ENCODE measurements at regions not wholly inside any gene's neighbourhood (a gene's known extent, or its start where the extent isn't known, plus 50 kb on each side); places are given as distances from the start of the nearest gene placed in this dataset.

DNA sequence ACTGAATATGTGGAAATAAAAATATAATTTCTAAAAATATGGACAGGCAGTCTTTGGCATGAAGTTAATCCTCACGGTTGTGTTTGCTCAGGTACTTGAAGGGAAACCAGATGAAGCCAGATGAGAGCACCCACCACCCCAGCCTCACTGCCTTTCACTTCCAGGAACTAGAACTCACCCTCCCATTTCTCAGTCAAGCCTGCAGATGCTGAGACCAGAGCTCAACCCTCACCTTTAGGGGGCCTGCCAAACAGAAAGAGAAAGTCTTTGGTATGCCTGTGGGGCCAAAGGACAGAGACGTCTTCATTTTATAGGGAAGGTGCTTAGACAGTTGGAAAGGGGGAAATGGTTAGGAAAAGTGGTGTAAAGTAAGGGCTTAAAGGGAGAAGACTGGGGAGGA is 252.8 kb upstream of the PLET1 start:
- no peak for DNase-seq (ENCODE audit: low read depth in 2 of 2)

DNA sequence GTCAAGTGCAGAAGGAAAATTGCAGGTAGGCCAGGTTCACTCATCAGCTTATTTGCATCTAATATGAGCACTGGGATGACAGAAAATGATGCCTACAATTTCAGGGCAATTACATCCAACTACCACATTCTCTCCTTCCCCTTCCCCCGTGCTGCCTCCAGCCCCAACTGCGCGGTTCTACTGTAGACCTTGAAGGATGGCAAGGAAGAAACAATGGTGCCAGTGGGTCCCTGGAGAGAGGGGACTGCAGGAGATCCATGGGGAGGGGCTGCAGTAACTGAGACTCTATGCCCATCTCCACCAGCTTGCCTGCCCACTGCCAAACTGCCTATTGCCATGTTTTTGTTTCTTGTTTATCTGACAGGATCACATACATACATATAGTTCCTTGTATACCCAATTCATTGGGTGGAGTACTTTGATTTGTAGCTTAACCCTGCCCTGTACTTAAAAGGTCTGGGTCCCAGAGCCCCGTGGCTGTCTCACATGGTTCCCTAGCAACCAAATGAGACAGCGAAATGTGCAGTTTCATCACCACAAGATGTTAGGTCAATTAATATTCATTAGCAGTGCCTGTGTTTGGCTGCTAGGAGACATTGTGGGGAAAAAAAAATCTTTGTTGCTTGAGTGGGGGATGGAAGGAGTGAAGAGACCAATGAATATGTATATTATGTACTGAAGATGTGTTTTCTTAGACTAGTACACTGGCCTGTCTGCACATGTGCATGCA is 253.5 kb upstream of the PLET1 start:
- no peak for DNase-seq (ENCODE audit: low read depth in 2 of 2)

DNA sequence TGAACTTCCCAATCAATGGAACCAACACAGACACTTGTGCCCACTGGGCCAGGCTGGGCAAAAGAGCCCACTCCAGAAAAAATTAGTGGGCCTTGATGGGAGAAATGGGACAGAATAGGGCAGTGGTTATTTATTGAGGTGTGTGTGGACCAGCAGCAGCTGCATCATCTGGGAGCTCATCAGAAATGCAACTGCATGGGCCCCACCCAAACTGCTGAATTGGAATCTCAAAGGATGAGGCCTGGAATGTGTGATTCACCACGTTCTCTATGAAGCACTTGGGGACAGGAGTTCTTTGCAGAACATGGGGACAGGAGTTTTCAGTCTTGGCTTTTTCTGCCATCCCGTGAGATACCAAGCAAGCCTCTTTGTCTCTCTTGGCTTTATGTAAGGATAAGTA is 255.6 kb upstream of the PLET1 start:
- DNase-seq (ENCODE audit: low read depth in 2 of 2), result no peak

DNA sequence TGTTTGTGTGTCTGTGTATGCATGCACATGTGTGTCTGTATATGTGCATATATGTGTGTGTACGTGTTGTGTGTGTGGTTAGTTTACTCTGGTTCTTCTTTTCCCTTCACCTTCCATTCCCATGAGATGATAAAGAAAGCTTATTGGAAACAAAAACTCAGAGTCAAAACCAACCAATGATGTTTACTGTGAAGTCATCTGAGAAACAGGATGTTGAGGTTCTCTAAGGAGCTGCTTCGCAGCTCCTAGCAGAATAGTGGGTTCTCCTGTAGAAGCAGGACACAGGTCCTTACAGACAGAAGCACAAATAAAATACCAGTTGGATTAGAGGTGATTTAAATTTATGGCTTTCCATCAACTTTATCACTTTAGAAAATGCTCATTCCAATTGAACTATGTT is 256.1 kb upstream of the PLET1 start:
- DNase-seq (ENCODE audit: low read depth in 2 of 2), result no peak

DNA sequence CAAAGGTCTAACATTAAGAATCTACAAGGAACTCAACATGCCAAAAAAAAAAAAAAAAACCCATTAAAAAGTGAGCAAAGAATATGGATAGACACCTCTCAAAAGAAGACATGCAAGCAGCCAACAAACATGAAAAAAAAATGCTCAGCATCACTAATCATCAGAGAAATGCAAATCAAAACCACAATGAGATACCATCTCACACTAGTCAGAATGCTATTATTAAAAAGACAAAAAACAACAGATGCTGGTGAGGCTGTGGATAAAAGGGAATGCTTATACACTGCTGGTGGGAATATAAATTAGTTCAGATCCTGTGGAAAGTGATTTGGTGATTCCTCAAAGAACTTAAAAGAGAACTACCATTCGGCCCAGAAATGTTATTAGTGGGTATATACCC is 257.7 kb upstream of the PLET1 start:
- DNase-seq (ENCODE audit: low read depth in 2 of 2), result no peak

DNA sequence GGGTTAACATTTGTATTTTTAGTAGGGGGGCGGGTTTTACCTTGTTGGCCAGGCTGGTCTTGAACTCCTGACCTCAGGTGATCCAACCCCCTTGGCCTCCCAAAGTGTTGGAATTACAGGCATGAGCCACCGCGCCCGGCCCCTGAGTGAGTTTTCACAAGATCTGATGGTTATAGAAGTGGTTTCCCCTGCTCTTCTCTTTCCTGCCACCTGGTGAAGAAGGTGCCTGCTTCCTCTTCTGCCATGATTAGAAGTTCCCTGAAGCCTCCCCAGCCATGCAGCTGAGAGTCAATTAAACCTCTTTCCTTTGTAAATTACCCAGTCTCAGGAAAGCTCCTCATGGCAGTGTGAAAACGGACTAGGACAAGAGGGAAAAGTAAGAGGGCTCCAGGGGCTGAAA is 259.1 kb upstream of the PLET1 start:
- DNase-seq (ENCODE audit: low read depth in 2 of 2), result no peak

DNA sequence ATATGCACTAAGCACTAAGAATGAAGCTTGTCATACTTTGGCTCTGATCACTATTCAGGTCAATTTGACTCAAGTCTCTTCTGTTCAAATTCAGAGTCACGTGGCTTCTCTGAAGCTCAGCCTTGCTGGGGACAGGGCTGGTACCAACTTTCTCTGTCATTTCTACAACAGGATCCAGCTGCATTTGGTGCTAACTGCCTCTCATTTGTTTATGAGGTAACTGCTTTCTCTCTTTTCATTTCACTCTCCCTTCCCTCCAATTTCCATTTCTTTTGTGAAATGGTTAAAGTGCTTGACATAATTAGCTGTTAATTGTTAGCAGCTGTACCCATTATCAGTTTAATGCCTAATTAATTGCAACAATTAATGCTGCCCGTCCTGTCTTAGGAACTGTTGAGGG is 259.7 kb upstream of the PLET1 start:
- DNase-seq (ENCODE audit: low read depth in 2 of 2), result no peak

DNA sequence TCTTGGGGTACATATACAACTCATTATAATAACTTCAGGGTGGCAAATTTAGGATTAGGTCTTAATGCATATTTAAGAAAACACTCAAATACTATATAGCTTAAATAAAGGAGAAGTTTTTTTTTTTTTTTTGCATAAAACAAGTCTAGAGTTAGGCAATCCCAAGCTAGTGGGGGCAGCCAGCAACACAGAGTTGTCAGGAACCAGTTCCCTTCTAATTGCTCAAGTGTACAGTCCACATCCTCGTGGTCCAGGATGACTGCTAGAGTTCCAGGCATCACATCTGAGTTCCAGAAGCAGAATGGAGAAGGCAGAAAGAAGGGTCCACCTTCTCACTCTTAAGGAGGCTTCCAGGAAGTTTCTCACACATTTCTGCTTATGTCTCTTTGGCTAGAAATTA is 261.9 kb upstream of the PLET1 start:
- DNase-seq (ENCODE audit: low read depth in 2 of 2), result no peak

DNA sequence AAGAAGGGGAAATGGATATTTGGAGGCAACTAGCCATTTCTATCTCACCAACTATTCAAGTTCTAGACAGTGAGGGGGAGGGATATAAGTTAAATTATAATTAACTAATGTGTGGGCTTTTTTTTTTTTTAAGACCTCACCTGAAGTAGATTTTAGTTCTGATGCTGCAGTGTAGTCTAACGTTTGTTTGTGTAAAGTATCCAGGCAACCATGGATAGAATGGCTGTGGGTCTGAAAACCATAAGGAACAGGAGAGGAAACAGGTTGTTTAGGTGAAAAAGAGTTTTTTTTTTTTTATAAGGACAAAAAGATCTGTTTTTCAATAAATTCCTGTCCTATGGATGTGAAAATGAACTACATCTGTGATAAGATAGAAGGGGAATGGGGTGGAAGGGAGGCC is 262.4 kb upstream of the PLET1 start:
- DNase-seq (ENCODE audit: low read depth in 2 of 2), result no peak

DNA sequence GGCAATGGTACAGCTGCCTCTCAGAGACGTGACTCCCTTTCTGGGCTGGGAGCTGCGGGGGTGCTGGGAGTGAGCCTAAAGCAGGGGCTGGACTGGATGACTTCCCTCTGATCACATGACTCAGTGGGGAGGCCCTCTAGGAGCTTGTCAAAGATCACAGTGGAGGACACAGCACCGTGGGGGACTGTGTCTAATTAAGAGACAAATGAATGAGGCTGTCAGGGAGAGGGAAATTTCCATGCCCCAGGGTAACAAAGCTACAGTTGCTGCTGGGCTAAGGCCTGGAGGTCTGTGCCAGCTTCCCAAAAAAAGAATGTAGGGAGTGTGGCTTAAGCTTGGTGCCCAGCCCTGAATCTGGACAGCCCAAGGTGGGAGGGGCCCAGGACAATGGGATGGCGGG is 262.8 kb upstream of the PLET1 start:
- DNase-seq (ENCODE audit: low read depth in 2 of 2), result no peak

DNA sequence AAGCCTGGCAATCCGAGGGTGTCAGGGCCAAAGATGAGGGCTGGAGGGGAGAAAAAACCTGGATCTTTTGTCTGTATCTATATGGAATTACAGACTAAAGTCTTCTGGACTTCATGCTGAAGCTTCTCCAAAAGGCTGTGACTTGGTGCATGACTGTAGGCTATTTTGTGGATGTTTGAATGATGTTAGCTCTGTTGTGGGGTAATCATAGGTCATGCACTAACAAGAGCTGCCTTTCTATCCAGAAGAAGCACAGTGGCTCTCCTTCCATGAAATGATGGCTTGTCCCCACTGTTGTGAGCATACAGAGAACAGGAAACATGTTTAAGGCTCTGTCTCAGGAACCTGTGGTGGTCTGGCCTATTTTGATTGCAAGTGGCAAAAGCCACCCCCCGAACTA is 263.3 kb upstream of the PLET1 start:
- no peak for DNase-seq (ENCODE audit: low read depth in 2 of 2)

DNA sequence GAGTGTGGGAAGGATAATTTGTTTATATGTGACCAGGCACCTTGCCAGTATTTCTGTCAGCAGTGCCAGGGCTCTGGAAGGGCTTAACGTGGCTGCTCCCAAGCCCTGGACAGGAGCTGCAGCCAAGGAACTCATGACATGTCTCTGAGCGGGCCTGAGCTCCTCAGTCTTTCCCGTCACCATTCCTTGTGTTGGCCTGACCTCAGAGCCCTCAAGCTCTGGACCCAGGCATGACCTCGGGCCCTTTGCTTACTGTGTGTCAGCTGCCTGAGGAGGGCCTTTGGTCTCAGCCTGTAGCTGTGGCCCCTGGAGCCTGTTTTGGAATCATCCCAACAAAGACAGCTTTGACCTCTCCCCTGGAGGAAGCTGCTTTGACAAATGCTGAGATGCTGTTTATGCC is 264.1 kb upstream of the PLET1 start:
- no peak for DNase-seq (ENCODE audit: low read depth in 2 of 2)

DNA sequence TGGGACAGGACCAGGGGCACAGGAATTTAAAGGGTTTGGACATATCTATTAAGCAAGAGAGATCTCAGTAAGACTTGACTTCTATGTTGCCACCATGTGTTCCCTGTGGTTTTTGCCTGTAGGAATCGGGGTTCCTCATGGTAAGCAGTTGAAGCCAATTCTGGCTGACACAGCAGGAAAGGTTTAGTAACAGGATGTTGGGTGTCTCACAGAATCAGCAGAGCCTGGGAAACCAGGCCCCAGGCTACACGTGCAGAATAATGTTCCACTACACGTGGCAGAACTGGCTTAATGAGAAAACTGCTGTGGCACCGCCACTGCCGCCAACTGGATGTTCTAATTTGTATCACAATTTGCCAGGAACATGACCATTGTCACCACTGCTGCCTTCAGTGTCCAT is 264.6 kb upstream of the PLET1 start:
- peak; percentile 11 to 12 for DNase-seq (ENCODE audit: low read depth in 2 of 2)

DNA sequence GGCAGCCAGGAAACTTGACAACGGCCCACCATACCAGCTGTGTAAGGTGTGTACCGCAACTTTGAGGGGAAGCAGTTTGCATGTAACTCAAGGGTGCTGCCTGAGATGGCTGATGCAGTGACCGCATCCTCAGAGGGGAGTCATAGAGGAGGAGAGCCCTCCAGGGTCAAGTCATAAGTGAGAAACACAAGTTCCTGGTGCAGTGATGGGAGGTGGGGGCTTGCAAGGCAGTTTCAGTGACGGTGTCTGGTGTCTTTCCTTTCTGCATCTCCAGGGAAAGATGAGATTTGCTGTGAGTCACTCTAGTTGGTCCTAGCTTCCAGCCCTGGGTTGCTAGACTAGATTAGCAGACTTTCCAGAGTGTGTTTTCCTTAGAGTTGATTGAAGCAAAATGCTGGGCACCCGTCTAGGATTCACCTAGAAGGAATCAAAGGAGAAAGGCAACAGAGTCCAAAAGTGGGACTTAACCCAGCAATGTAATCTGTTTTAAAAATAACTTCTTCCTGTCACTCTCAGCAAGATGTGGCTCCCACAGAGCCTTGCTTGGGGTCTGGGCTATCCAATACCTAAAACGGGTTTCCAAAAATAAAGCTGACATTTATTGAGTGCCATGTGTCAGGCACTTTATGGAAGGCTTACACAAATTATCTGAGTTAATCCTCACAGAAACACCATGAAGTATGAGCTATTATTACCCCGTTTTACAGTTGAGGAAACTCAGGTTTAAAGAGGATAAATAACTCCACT is 265.4 kb upstream of the PLET1 start:
- no peak for DNase-seq (ENCODE audit: low read depth in 2 of 2)

DNA sequence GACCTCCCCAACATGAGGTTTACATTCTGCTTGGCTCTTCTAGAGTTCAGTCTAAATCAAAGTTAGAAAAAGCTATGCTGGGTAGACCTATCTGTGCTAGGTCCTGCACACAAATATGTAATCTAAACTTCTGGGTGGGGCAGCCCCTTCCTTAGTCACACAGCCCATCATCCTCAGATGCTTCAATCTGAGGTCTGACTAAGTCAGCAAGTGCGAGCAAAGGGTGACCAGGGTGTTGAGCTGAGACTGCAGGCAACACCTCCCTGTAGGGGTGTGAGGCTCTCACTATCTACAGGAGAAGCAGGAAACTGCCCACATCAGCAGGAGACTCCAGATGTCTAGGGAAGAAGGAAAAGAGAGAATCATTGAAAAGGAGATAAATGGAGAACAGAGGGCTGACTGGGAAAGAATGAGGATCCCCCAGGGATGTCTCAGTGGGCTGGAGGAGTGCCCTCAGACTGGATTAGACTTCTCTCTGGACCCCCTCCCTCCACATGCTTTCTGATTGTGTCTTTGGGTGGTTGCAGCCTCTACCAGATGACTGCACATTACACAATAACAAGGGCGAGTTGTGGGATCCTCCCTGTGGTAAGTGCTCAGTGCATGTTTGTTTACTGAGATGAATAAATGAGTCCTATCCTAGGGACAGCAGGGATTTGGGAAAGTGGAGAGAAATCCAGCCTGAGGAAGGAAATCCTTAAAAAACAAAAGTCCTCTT is 266.2 kb upstream of the PLET1 start:
- DNase-seq (ENCODE audit: low read depth in 2 of 2), result no peak

DNA sequence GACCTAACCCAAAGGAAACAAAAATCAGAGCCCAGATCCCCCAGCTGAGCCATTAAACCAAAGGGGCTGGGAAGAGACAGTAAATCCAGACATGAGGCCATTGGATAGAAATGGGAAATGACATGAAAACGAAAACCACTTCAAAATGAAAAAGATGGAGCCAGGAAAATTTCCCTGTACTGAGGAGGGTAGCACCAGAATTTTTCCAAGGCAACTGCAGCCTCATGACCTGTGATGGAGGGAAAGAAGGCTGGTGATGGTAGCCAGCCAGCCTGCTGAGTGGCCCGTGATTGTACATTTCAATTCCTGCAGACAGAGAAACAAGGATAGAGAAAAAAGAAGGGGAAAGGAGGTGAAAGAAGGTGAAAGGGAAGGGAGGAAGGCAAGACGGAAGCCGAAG is 268.4 kb upstream of the PLET1 start:
- no peak for DNase-seq (ENCODE audit: low read depth in 2 of 2)

DNA sequence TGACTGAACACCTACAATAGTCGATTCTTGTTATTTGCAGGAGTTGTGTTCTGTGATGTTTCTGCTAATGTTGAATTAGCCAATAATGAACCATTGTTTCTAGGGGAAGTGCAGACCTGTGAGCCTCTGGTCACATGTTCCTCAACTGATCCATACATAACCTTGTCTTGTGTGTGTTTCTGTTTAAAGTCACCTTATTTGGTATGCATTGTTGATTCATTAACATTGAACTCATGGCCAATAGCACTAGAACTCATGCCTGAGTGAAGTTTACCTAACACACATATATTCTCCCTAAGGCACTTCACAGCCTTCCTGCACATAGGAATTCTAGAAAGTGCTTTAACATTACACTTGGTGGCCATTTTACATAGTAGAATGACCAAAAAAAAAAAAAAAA is 271.8 kb upstream of the PLET1 start:
- DNase-seq (ENCODE audit: low read depth in 2 of 2), result no peak

DNA sequence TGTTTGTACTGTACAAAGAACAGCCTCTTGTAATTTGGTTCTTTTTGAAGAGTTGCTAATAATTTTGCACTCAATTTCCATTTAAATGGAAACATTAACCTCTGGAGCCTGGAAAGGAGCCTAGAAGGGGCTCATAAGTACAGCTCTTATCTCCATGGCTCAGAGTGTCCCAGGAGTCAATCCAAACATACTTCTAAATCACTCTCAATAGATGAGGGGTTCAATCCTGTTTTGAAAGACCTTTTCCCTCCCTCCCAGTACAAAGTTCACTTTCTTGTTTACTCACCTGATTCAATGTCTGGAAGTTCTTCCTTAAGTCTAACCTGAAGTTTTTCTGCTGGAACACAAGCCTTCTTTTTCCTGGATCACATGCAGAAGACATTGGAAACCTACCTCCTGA is 273.0 kb upstream of the PLET1 start:
- DNase-seq (ENCODE audit: low read depth in 2 of 2), result no peak

DNA sequence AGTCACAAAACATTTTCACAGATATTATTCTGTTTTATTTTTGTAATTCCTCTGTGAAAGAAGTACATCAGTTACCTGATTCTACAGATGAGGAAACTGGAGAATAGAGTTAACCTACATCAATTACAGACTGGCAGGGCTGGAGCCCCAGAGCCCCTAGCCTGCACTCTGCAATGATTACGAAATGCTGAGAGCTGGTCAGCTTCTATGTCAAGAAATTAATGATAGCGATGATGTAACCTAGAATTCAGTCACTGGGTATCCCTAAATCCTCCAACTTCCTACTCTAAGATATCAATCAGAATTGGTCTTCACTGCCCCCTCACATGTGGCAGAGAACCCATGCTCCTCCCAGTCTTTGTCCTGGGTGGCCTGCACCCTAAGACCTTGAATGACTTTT is 273.5 kb upstream of the PLET1 start:
- no peak for DNase-seq (ENCODE audit: low read depth in 2 of 2)

DNA sequence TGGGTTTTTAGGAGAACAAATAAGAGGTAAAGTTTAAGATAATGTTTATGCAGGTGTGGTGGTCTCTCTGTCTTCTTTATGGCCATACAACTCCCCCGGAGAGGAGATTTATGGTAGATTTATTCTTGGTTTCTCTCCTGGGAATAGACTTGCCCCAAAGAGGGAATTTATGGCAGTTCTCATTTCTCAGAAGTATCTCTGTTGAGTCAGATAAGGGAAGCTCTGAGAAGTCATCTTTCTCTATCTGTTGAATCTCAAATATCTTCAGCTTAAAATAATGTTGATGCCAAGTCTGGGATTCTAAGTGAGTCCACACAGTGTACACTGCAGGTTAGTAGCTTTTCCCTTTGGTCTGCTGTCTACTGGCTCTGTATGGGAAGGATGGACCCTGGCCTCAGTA is 276.4 kb upstream of the PLET1 start:
- DNase-seq (ENCODE audit: low read depth in 2 of 2), result no peak

DNA sequence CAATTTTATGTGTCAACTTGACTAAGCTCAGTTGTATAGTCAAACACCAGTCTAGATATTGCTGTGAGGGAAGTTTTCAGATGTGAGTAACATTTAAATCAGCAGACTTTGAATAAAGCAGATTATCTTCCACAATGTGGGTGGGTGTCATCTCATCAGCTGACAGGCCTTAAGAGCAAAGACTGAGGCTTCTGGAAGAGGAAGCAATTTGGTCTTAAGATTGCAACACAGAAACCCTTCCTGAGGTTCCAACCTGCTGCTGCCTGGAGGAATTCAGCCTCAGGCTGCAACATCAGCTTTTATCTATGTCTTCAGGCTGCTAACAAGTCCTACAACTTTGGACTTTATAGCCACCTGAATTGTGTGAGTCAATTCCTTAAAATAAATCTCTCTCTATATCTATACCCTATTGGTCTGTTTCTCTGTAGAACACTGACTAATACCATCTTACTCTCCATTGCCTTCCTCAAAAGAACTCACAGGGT is 277.2 kb upstream of the PLET1 start:
- DNase-seq (ENCODE audit: low read depth in 2 of 2), result no peak

DNA sequence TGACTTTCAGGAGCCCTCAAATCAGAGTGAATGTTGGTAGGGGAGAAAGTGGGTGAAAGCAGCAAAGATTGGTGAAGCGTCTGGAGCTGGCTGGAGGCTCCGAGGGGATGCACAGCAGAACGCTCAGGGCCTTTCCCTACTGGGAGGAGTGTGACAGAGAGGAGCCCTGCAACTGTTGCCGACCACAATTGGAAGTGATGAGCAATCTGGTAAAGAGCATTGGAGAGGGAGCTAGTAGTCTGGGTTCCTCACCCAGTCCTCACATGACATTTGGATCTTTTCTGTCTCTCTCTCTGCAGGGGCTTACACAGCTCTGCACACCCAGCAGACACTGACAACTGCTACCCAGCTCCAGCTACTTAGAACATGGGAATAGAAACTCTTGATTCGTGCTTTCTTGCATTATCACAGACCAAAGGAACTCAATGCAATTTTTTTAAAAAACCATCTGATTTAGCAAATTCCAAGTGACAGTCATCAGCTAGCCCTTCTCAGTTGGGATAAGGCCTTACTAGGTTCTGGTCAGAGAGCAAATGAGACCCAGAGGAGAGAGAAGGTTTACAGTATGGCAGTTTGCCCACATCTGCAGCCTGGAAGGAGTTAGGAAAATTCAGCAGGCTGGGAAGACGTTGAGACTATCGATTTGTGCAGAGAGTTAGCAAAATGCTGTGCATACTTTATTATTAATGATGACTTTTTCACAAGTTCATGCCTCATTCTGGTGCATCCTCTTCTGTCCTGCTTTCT is 278.0 kb upstream of the PLET1 start:
- no peak for DNase-seq (ENCODE audit: low read depth in 2 of 2)
